Peyer's patch (tissue), 4 donors: ENCODE measurements at regions not wholly inside any gene's neighbourhood (a gene's known extent, or its start where the extent isn't known, plus 50 kb on each side); places are given as distances from the start of the nearest gene placed in this dataset.

Experiments
- DNase-seq, 3 donors: peaks; one replicate each; pipeline ENCODE4 v3.0.0-alpha.2; 2017 to 2019
- H3K27ac ChIP-seq, 4 donors: fragments of 200-600 bp; sonication (generic); one replicate each; pipeline ENCODE4 v1.5.1; 2016 to 2019
- H3K27me3 ChIP-seq, 2 donors: fragments of 200-600 bp; sonication (generic); one replicate each; pipeline ENCODE4 v1.5.1; 2019
- H3K36me3 ChIP-seq, 3 donors: fragments of 200-600 bp; sonication (generic); one replicate each; pipeline ENCODE4 v1.5.1; 2016 to 2019
- H3K4me1 ChIP-seq, 4 donors: fragments of 200-600 bp; sonication (generic); one replicate each; pipeline ENCODE4 v1.5.1; 2016 to 2019
- H3K4me3 ChIP-seq, 4 donors: fragments of 200-600 bp; sonication (generic); 1 replicate in 3 of 4; 2 replicates in 1 of 4; pipeline ENCODE4 v1.5.1; 2016 to 2019; ENCODE audit warnings: mild to moderate bottlenecking in 1 of 4
- H3K9me3 ChIP-seq, 4 donors: fragments of 200-600 bp; sonication (generic); one replicate each; pipeline ENCODE4 v1.5.1; 2016 to 2019; ENCODE audit warnings: mild to moderate bottlenecking in 1 of 4
- CTCF ChIP-seq, 6 experiments: fragments of 450-650 bp in 4 of 6; fragments of 200-600 bp in 2 of 6; sonication (generic) in 1 of 6; IDR thresholded peaks; one replicate each; pipeline ENCODE4 v1.5.1; 2017 to 2019; ENCODE audit warnings: antibody characterized with exemption in 6 of 6, mild to moderate bottlenecking in 3 of 6, moderate library complexity in 1 of 6
- POLR2A ChIP-seq, 2 donors: fragments of 450-650 bp; IDR thresholded peaks; one replicate each; pipeline ENCODE4 v1.5.1; 2017; ENCODE audit warnings: antibody characterized with exemption in 2 of 2, mild to moderate bottlenecking in 2 of 2, moderate library complexity in 2 of 2

DNA sequence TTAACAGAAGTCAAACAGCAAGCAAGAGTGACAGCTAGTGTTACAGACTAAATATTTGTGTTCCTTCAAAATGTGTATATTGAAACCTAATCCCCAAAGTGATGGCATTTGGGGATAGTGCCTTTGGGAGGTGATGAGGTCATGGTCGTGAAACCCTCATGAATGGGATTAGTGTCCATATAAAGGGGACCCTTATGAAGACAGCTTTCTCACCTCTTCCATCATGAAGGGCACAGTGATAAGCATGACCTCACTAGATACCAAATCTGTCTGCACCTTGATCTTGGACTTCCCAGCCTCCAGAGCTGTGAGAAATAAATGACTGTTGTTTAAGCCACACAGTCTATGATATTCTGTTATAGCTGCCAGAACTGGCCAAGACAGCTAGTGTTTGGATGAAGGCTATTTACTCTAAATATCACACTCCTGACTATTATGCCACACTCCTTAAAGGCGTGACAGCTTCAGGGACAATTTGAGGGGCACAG, 235.7 kb upstream of the TMEM72 start:
- Histone ChIP-seq H3K36me3 (no peaks in the 10 kb centered on the region), H3K27me3 (no peaks in the 10 kb centered on the region), H3K27ac (no peak overlapping the region), H3K9me3 (no peaks in the 10 kb centered on the region), H3K4me3 (no peak overlapping the region), H3K4me1 (no peaks in the 10 kb centered on the region)
- no peak for TF ChIP-seq POLR2A (IDR thresholded peaks at IDR 0.05)
- TF ChIP-seq CTCF (IDR thresholded peaks at IDR 0.05): no peak
- DNase-seq: no peak

- H3K4me1 ChIP-seq: no peaks in the 10 kb centered on the region
- no peaks in the 10 kb centered on the region for H3K36me3 ChIP-seq
- H3K27me3 ChIP-seq: no peaks in the 10 kb centered on the region
- DNase-seq: no peak
- TF ChIP-seq POLR2A (IDR thresholded peaks at IDR 0.05) (no peak), CTCF (IDR thresholded peaks at IDR 0.05) (no peak)
- H3K4me3 ChIP-seq: no peak overlapping the region
- no peak overlapping the region for H3K27ac ChIP-seq
- H3K9me3 ChIP-seq: no peaks in the 10 kb centered on the region
These were observed 230.4 kb upstream of the TMEM72 start for GRCh38 chr10:44680764-44681163.

- H3K27me3 ChIP-seq: no peaks in the 10 kb centered on the region
- H3K4me1 ChIP-seq: no peaks in the 10 kb centered on the region
- no peaks in the 10 kb centered on the region for H3K36me3 ChIP-seq
- TF ChIP-seq CTCF (IDR thresholded peaks at IDR 0.05): no peak
- TF ChIP-seq POLR2A (IDR thresholded peaks at IDR 0.05): no peak
- H3K4me3 ChIP-seq: no peak overlapping the region
- no peak overlapping the region for H3K27ac ChIP-seq
- H3K9me3 ChIP-seq: no peaks in the 10 kb centered on the region
- DNase-seq: no peak
These were observed 228.6 kb upstream of the TMEM72 start for GRCh38 chr10:44682507-44682906.

DNA sequence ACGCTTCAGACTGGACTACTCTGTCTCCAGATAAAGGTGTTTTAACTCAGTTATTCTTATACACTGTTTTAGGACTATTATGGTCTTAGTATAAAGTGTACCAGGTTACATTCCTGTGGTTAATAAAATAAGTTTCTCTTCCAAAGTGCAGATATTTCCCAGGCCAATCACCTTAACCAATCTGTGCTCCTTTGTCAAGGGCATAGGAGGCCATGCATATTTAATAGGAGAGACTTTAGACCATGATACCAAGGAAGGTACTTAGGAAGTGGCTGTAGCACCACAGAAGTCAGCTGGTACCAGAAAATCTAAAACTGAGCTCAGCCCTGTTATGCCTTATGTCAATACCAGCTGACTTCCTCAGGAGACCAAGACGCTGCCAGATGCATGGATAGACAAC, 226.5 kb upstream of the TMEM72 start:
- TF ChIP-seq CTCF (IDR thresholded peaks at IDR 0.05) (no peak), POLR2A (IDR thresholded peaks at IDR 0.05) (no peak)
- Histone ChIP-seq H3K27ac (no peak overlapping the region), H3K36me3 (no peaks in the 10 kb centered on the region), H3K9me3 (no peaks in the 10 kb centered on the region), H3K4me1 (no peaks in the 10 kb centered on the region), H3K27me3 (no peaks in the 10 kb centered on the region), H3K4me3 (no peak overlapping the region)
- no peak for DNase-seq

GRCh38 chr10:44685220-44685619, 225.9 kb upstream of the TMEM72 start:
- no peaks in the 10 kb centered on the region for H3K36me3 ChIP-seq
- H3K9me3 ChIP-seq: no peaks in the 10 kb centered on the region
- TF ChIP-seq CTCF (IDR thresholded peaks at IDR 0.05) (no peak), POLR2A (IDR thresholded peaks at IDR 0.05) (no peak)
- no peak for DNase-seq
- no peak overlapping the region for H3K27ac ChIP-seq
- H3K4me3 ChIP-seq: no peak overlapping the region
- no peaks in the 10 kb centered on the region for H3K4me1 ChIP-seq
- H3K27me3 ChIP-seq: no peaks in the 10 kb centered on the region

GRCh38 chr10:44685747-44686146, 225.4 kb upstream of the TMEM72 start:
- Histone ChIP-seq H3K36me3 (no peaks in the 10 kb centered on the region), H3K4me3 (no peak overlapping the region), H3K27me3 (no peaks in the 10 kb centered on the region), H3K27ac (no peak overlapping the region), H3K4me1 (no peaks in the 10 kb centered on the region), H3K9me3 (no peaks in the 10 kb centered on the region)
- no peak for DNase-seq
- TF ChIP-seq POLR2A (IDR thresholded peaks at IDR 0.05) (no peak), CTCF (IDR thresholded peaks at IDR 0.05) (no peak)
